ENCODE measurements at regions not wholly inside any gene's neighbourhood (a gene's known extent, or its start where the extent isn't known, plus 50 kb on each side); places are given as distances from the start of the nearest gene placed in this dataset.

- TF ChIP-seq CTCF (conservative IDR thresholded peaks at IDR 0.05; ENCODE audit: low read length) (no peak), EZH2phosphoT487 (IDR thresholded peaks at IDR 0.05; ENCODE audit: borderline replicate concordance, low read depth, low read length) (no peak)
Observed at GRCh38 chr11:128365044-128365443, 222.3 kb downstream of the ETS1 start.
